H9 (cell line): ENCODE measurements at regions not wholly inside any gene's neighbourhood (a gene's known extent, or its start where the extent isn't known, plus 50 kb on each side); places are given as distances from the start of the nearest gene placed in this dataset.

Experiments
- DNase-seq: peaks from one replicate; pipeline ENCODE4 v3.0.0-alpha.2; 2017
- H2AFZ ChIP-seq: one replicate; pipeline ENCODE4 v1.6.1; 2013; ENCODE audit warnings: mild to moderate bottlenecking, low read length, control low read depth, moderate library complexity
- H2AK5ac ChIP-seq: 2 replicates; pipeline ENCODE4 v1.6.1; 2013; ENCODE audit warnings: low read length, control low read depth, mixed read lengths; ENCODE audit not compliant: insufficient read length
- H2BK120ac ChIP-seq: one replicate; pipeline ENCODE4 v1.6.1; 2013; ENCODE audit warnings: low read depth, mild to moderate bottlenecking, low read length, control low read depth, inconsistent platforms; ENCODE audit not compliant: poor library complexity, severe bottlenecking
- H2BK12ac ChIP-seq: 2 replicates; pipeline ENCODE4 v1.6.1; 2013; ENCODE audit warnings: low read length, control low read depth, mixed read lengths, low read depth; ENCODE audit not compliant: insufficient read length
- H2BK15ac ChIP-seq: 2 replicates; pipeline ENCODE4 v1.6.1; 2013; ENCODE audit warnings: low read depth, low read length, control low read depth
- H2BK20ac ChIP-seq: one replicate; pipeline ENCODE4 v1.6.1; 2013; ENCODE audit warnings: low read depth, mild to moderate bottlenecking, low read length, control low read depth, inconsistent platforms; ENCODE audit not compliant: poor library complexity, severe bottlenecking
- H2BK5ac ChIP-seq: 2 replicates; pipeline ENCODE4 v1.6.1; 2013; ENCODE audit warnings: low read length, control low read depth, mixed read lengths; ENCODE audit not compliant: insufficient read length
- H3K14ac ChIP-seq: 2 replicates; pipeline ENCODE4 v1.6.1; 2013; ENCODE audit warnings: low read length, control low read depth; ENCODE audit not compliant: insufficient read depth
- H3K18ac ChIP-seq: 2 replicates; pipeline ENCODE4 v1.6.1; 2013; ENCODE audit warnings: low read depth, mild to moderate bottlenecking, mixed read lengths, low read length, control low read depth; ENCODE audit not compliant: insufficient read length
- H3K23ac ChIP-seq: 2 replicates; pipeline ENCODE4 v1.6.1; 2013; ENCODE audit warnings: low read length, control low read depth, mixed read lengths, low read depth; ENCODE audit not compliant: insufficient read length
- H3K23me2 ChIP-seq: 2 replicates; pipeline ENCODE4 v1.6.1; 2013; ENCODE audit warnings: low read depth, mild to moderate bottlenecking, mixed read lengths, low read length, control low read depth; ENCODE audit not compliant: insufficient read length, poor library complexity, severe bottlenecking
- H3K27ac ChIP-seq: 2 replicates; pipeline ENCODE4 v1.5.1; 2013; ENCODE audit warnings: low read length, control low read depth, mixed read lengths, low read depth; ENCODE audit not compliant: insufficient read length
- H3K27me3 ChIP-seq: 2 replicates; pipeline ENCODE4 v1.6.1; 2013; ENCODE audit warnings: low read length, control low read depth, inconsistent platforms; ENCODE audit not compliant: insufficient read depth
- H3K4ac ChIP-seq: 2 replicates; pipeline ENCODE4 v1.6.1; 2013; ENCODE audit warnings: low read depth, mild to moderate bottlenecking, control low read depth, inconsistent platforms, low read length, moderate library complexity
- H3K4me1 ChIP-seq: 2 replicates; pipeline ENCODE4 v1.6.1; 2013; ENCODE audit warnings: low read length, control low read depth, inconsistent platforms; ENCODE audit not compliant: insufficient read depth
- H3K4me2 ChIP-seq: 2 replicates; pipeline ENCODE4 v1.6.1; 2013; ENCODE audit warnings: low read length, control low read depth, mixed read lengths; ENCODE audit not compliant: insufficient read length, insufficient read depth
- H3K56ac ChIP-seq: 2 replicates; pipeline ENCODE4 v1.6.1; 2013; ENCODE audit warnings: low read depth, mild to moderate bottlenecking, mixed read lengths, low read length, control low read depth; ENCODE audit not compliant: insufficient read length
- H3K79me1 ChIP-seq: 2 replicates; pipeline ENCODE4 v1.6.1; 2013; ENCODE audit warnings: low read depth, mild to moderate bottlenecking, moderate library complexity, low read length, control low read depth, inconsistent platforms; ENCODE audit not compliant: insufficient read depth, poor library complexity, severe bottlenecking
- H3K79me2 ChIP-seq: 2 replicates; pipeline ENCODE4 v1.6.1; 2013; ENCODE audit warnings: low read length, control low read depth, inconsistent platforms; ENCODE audit not compliant: insufficient read depth
- H3K9ac ChIP-seq: 2 replicates; pipeline ENCODE4 v1.6.1; 2013; ENCODE audit warnings: low read length, control low read depth, mixed read lengths; ENCODE audit not compliant: insufficient read length; ENCODE audit errors: extremely low read depth
- H3K9me3 ChIP-seq: one replicate; pipeline ENCODE4 v1.6.1; 2013; ENCODE audit warnings: low read depth, low read length, inconsistent platforms; ENCODE audit not compliant: control insufficient read depth
- H3T11ph ChIP-seq: one replicate; pipeline ENCODE4 v1.6.1; 2013; ENCODE audit warnings: mild to moderate bottlenecking, low read length, control low read depth, inconsistent platforms
- H4K20me1 ChIP-seq: one replicate; pipeline ENCODE4 v1.6.1; 2013; ENCODE audit not compliant: control insufficient read depth, insufficient read length, insufficient read depth
- H4K5ac ChIP-seq: 2 replicates; pipeline ENCODE4 v1.6.1; 2013; ENCODE audit warnings: low read depth, mild to moderate bottlenecking, mixed read lengths, low read length, control low read depth; ENCODE audit not compliant: insufficient read length
- H4K8ac ChIP-seq: replicated peaks from 2 replicates; pipeline ENCODE4 v1.6.1; 2013; ENCODE audit warnings: low read length, control low read depth, mixed read lengths, low read depth; ENCODE audit not compliant: insufficient read length
- H4K91ac ChIP-seq: 2 replicates; pipeline ENCODE4 v1.6.1; 2013; ENCODE audit warnings: low read depth, mild to moderate bottlenecking, moderate library complexity, mixed read lengths, low read length, control low read depth; ENCODE audit not compliant: insufficient read length
- H3K27ac Mint-ChIP-seq, 3 experiments: 2 replicates in 2 of 3; 3 replicates in 1 of 3; pipeline ENCODE4 v1.8.0; 2020 to 2021; ENCODE audit warnings: mixed read lengths in 3 of 3, mild to moderate bottlenecking in 1 of 3, moderate library complexity in 1 of 3
- H3K27me3 Mint-ChIP-seq: 2 replicates; pipeline ENCODE4 v1.8.0; 2021; ENCODE audit warnings: low read depth, mild to moderate bottlenecking, moderate library complexity, mixed read lengths
- H3K36me3 Mint-ChIP-seq, 3 experiments: 2 replicates in 2 of 3; 3 replicates in 1 of 3; pipeline ENCODE4 v1.8.0; 2020 to 2021; ENCODE audit warnings: low read depth in 3 of 3, mixed read lengths in 3 of 3; ENCODE audit not compliant: insufficient read depth in 1 of 3
- H3K4me1 Mint-ChIP-seq, 2 experiments: 2 replicates each; pipeline ENCODE4 v1.8.0; 2020; ENCODE audit warnings: mixed read lengths in 2 of 2
- H3K4me3 Mint-ChIP-seq, 2 experiments: 2 replicates in 1 of 2; 3 replicates in 1 of 2; pipeline ENCODE4 v1.8.0; 2020 to 2021; ENCODE audit warnings: mild to moderate bottlenecking in 2 of 2, mixed read lengths in 2 of 2, moderate library complexity in 1 of 2
- H3K9me3 Mint-ChIP-seq, 2 experiments: 2 replicates in 1 of 2; 3 replicates in 1 of 2; pipeline ENCODE4 v1.8.0; 2020; ENCODE audit warnings: mild to moderate bottlenecking in 2 of 2, mixed read lengths in 2 of 2, moderate library complexity in 1 of 2
- WGBS: extraction: QIAGEN DNeasy Blood & Tissue Kit; methylation state at CpG from one replicate; pipeline ENCODE4 v1.1.7; 2013; ENCODE audit warnings: missing lambda C conversion rate, low lambda C conversion rate, mixed read lengths; ENCODE audit not compliant: insufficient read length; ENCODE audit errors: extremely low coverage; 5-methylcytosine and 5-hydroxymethylcytosine counted together
- TF ChIP-seq, protein P1 (sequence below): fragments of 200-600 bp; sonication (generic); conservative IDR thresholded peaks from 3 replicates; pipeline ENCODE4 v1.8.0; 2021; ENCODE audit warnings: antibody characterized with exemption, mild to moderate bottlenecking

GRCh38 chr14:37665951-37666350 lies 70.5 kb downstream of the TTC6 start:
- Mint-ChIP-seq H3K9me3 (peaks cover 3 to 6% of the 10 kb centered on the region in 2 experiments; a peak in 2 of 5 replicates), H3K4me3 (no peak overlapping the region)
- no peak overlapping the region for H3K4ac ChIP-seq

More at GRCh38 chr14:37665951-37666350, 70.5 kb downstream of the TTC6 start:
- H3K9me3 ChIP-seq: no peaks in the 10 kb centered on the region
- no peak overlapping the region for H3K27ac ChIP-seq
- no peak overlapping the region for H2AK5ac ChIP-seq
- H3K56ac ChIP-seq: no peak overlapping the region
- no peak for DNase-seq
- no peaks in the 10 kb centered on the region for H3K23me2 ChIP-seq
- no peaks in the 10 kb centered on the region; the same call in 1 of the 2 replicates for H3K27me3 ChIP-seq
- H2BK20ac ChIP-seq: no peak overlapping the region
- no peak overlapping the region for H2BK12ac ChIP-seq
- no peak overlapping the region for H4K91ac ChIP-seq
- no peak overlapping the region for H3K23ac ChIP-seq
- no peak overlapping the region for H2BK120ac ChIP-seq
- no peak overlapping the region for H4K5ac ChIP-seq
- peaks cover 0 to 3% (median 0%) of the 10 kb centered on the region in 3 experiments; a peak in 1 of 7 replicates for H3K36me3 Mint-ChIP-seq
- no peak overlapping the region for H2BK15ac ChIP-seq
- H2AFZ ChIP-seq: no peak overlapping the region
- no peak overlapping the region for H2BK5ac ChIP-seq
- TF ChIP-seq, protein P1, sequence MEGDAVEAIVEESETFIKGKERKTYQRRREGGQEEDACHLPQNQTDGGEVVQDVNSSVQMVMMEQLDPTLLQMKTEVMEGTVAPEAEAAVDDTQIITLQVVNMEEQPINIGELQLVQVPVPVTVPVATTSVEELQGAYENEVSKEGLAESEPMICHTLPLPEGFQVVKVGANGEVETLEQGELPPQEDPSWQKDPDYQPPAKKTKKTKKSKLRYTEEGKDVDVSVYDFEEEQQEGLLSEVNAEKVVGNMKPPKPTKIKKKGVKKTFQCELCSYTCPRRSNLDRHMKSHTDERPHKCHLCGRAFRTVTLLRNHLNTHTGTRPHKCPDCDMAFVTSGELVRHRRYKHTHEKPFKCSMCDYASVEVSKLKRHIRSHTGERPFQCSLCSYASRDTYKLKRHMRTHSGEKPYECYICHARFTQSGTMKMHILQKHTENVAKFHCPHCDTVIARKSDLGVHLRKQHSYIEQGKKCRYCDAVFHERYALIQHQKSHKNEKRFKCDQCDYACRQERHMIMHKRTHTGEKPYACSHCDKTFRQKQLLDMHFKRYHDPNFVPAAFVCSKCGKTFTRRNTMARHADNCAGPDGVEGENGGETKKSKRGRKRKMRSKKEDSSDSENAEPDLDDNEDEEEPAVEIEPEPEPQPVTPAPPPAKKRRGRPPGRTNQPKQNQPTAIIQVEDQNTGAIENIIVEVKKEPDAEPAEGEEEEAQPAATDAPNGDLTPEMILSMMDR: no peak
- H3K18ac ChIP-seq: no peak overlapping the region
- H3K14ac ChIP-seq: no peak overlapping the region
- H3K4me1 ChIP-seq: no peaks in the 10 kb centered on the region
- WGBS: no CpG with 5 or more reads among the region's 1 CpG
- no peak overlapping the region for H4K8ac ChIP-seq
- H3T11ph ChIP-seq: no peak overlapping the region
- no peaks in the 10 kb centered on the region for H3K79me2 ChIP-seq
- no peak overlapping the region for H3K4me2 ChIP-seq
- no peaks in the 10 kb centered on the region for H3K4me1 Mint-ChIP-seq
- no peak overlapping the region for H3K9ac ChIP-seq
- no peaks in the 10 kb centered on the region for H3K79me1 ChIP-seq
- H3K27ac Mint-ChIP-seq: no peak overlapping the region
- no peaks in the 10 kb centered on the region for H4K20me1 ChIP-seq
- H3K27me3 Mint-ChIP-seq: peaks cover 10% of the 10 kb centered on the region
